Astrocyte (in vitro differentiated cells and primary cell): ENCODE measurements at regions not wholly inside any gene's neighbourhood (a gene's known extent, or its start where the extent isn't known, plus 50 kb on each side); places are given as distances from the start of the nearest gene placed in this dataset.
A peak's percentile ranks its signal among the peaks of the same experiment; 100 is the strongest.

Source experiments
- DNase-seq: peaks from one replicate; pipeline ENCODE4 v3.0.0-alpha.2; 2010; ENCODE audit warnings: low read depth
- FAIRE-seq: peaks from 2 replicates; lab custom pipeline; 2011; peaks lifted over from hg19 to GRCh38; lab: Jason Lieb, UNC
- H2AFZ ChIP-seq: 2 replicates; pipeline ENCODE4 v1.6.0; 2012; ENCODE audit warnings: low read depth, low read length, inconsistent platforms
- H3K27ac ChIP-seq: 2 replicates; pipeline ENCODE4 v1.5.1; 2011; ENCODE audit warnings: low read depth, low read length, inconsistent platforms
- H3K27me3 ChIP-seq: 2 replicates; pipeline ENCODE4 v1.6.0; 2011; ENCODE audit warnings: low read length, inconsistent platforms; ENCODE audit not compliant: insufficient read depth
- H3K36me3 ChIP-seq: 2 replicates; pipeline ENCODE4 v1.5.1; 2011; ENCODE audit warnings: low read length, inconsistent platforms; ENCODE audit not compliant: insufficient read depth
- H3K4me1 ChIP-seq: 2 replicates; pipeline ENCODE4 v1.5.1; 2011; ENCODE audit warnings: low read length, inconsistent platforms; ENCODE audit not compliant: insufficient read depth
- H3K4me2 ChIP-seq: 2 replicates; pipeline ENCODE4 v1.6.0; 2012; ENCODE audit warnings: low read length, inconsistent platforms
- H3K4me3 ChIP-seq: 2 replicates; pipeline ENCODE4 v1.5.1; 2011; ENCODE audit warnings: low read depth, mild to moderate bottlenecking, low read length, inconsistent platforms; ENCODE audit not compliant: insufficient read depth
- H3K79me2 ChIP-seq: 2 replicates; pipeline ENCODE4 v1.6.0; 2012; ENCODE audit warnings: mild to moderate bottlenecking, low read length, inconsistent platforms; ENCODE audit not compliant: insufficient read depth
- H3K9ac ChIP-seq: 2 replicates; pipeline ENCODE4 v1.6.0; 2012; ENCODE audit warnings: mild to moderate bottlenecking, low read length, inconsistent platforms
- H3K9me3 ChIP-seq: 2 replicates; pipeline ENCODE4 v1.5.1; 2012; ENCODE audit warnings: low read depth, mild to moderate bottlenecking, low read length, inconsistent platforms; ENCODE audit not compliant: insufficient read depth
- H4K20me1 ChIP-seq: 2 replicates; pipeline ENCODE4 v1.6.0; 2012; ENCODE audit warnings: low read length, inconsistent platforms; ENCODE audit not compliant: insufficient read depth
- H3K27ac Mint-ChIP-seq: one replicate; pipeline ENCODE4 v1.8.0; 2021; ENCODE audit warnings: mild to moderate bottlenecking, mixed read lengths; ENCODE audit not compliant: unreplicated experiment
- H3K27me3 Mint-ChIP-seq: one replicate; pipeline ENCODE4 v1.8.0; 2021; ENCODE audit warnings: low read depth, mixed read lengths; ENCODE audit not compliant: unreplicated experiment
- H3K36me3 Mint-ChIP-seq: one replicate; pipeline ENCODE4 v1.8.0; 2021; ENCODE audit warnings: low read depth, mixed read lengths; ENCODE audit not compliant: unreplicated experiment
- H3K4me1 Mint-ChIP-seq: one replicate; pipeline ENCODE4 v1.8.0; 2021; ENCODE audit warnings: low read depth, mixed read lengths; ENCODE audit not compliant: unreplicated experiment
- H3K4me3 Mint-ChIP-seq: one replicate; pipeline ENCODE4 v1.8.0; 2021; ENCODE audit warnings: mild to moderate bottlenecking, moderate library complexity, mixed read lengths; ENCODE audit not compliant: unreplicated experiment
- H3K9me3 Mint-ChIP-seq: one replicate; pipeline ENCODE4 v1.8.0; 2021; ENCODE audit warnings: mild to moderate bottlenecking, mixed read lengths; ENCODE audit not compliant: unreplicated experiment
- CTCF ChIP-seq: IDR thresholded peaks from 2 replicates; pipeline ENCODE4 v1.5.1; 2011; ENCODE audit warnings: low read depth, mild to moderate bottlenecking, inconsistent platforms, low read length, moderate library complexity; ENCODE audit not compliant: insufficient read depth
- EZH2 ChIP-seq: IDR thresholded peaks from 2 replicates; pipeline ENCODE4 v1.6.1; 2012; ENCODE audit warnings: mild to moderate bottlenecking, low read length, inconsistent platforms; ENCODE audit not compliant: insufficient read depth

- H3K4me2 ChIP-seq, result no peak overlapping the region
- Mint-ChIP-seq H3K27ac (no peak overlapping the region), H3K4me1 (no peaks in the 10 kb centered on the region), H3K4me3 (no peak overlapping the region), H3K36me3 (no peaks in the 10 kb centered on the region), H3K27me3 (no peaks in the 10 kb centered on the region), H3K9me3 (no peaks in the 10 kb centered on the region)
- H3K79me2 ChIP-seq, result no peaks in the 10 kb centered on the region
- DNase-seq, result peak; percentile 36
- no peaks in the 10 kb centered on the region for H3K9me3 ChIP-seq
- TF ChIP-seq EZH2 (no peak), CTCF (no peak)
- no peaks in the 10 kb centered on the region for H3K27me3 ChIP-seq
- H3K9ac ChIP-seq, result no peak overlapping the region
- no peaks in the 10 kb centered on the region for H4K20me1 ChIP-seq
- H2AFZ ChIP-seq, result no peak overlapping the region
- no peaks in the 10 kb centered on the region for H3K36me3 ChIP-seq
- H3K27ac ChIP-seq, result no peak overlapping the region
- no peaks in the 10 kb centered on the region for H3K4me1 ChIP-seq
- no peak for FAIRE-seq
- no peak overlapping the region for H3K4me3 ChIP-seq
Observed at GRCh38 chr4:13088726-13089658, 395.1 kb downstream of the RAB28 start.

GRCh38 chr4:13087041-13087440, 397.1 kb downstream of the RAB28 start:
- no peak overlapping the region for H3K4me2 ChIP-seq
- Mint-ChIP-seq H3K4me1 (no peaks in the 10 kb centered on the region), H3K27me3 (no peaks in the 10 kb centered on the region), H3K9me3 (peaks cover 9% of the 10 kb centered on the region), H3K27ac (no peak overlapping the region), H3K4me3 (no peak overlapping the region), H3K36me3 (no peaks in the 10 kb centered on the region)
- H3K9me3 ChIP-seq, result peaks cover under 1% of the 10 kb centered on the region
- H3K9ac ChIP-seq, result no peak overlapping the region
- H3K4me3 ChIP-seq, result no peak overlapping the region
- no peak overlapping the region for H2AFZ ChIP-seq
- FAIRE-seq (no peak), DNase-seq (no peak)
- H3K79me2 ChIP-seq, result no peaks in the 10 kb centered on the region
- H3K36me3 ChIP-seq, result no peaks in the 10 kb centered on the region
- no peak overlapping the region for H3K27ac ChIP-seq
- H4K20me1 ChIP-seq, result no peaks in the 10 kb centered on the region
- H3K27me3 ChIP-seq, result no peaks in the 10 kb centered on the region
- TF ChIP-seq CTCF, result no peak
- TF ChIP-seq EZH2, result no peak
- H3K4me1 ChIP-seq, result no peaks in the 10 kb centered on the region

- H3K79me2 ChIP-seq, result no peaks in the 10 kb centered on the region
- FAIRE-seq (no peak), DNase-seq (no peak)
- TF ChIP-seq CTCF (no peak), EZH2 (no peak)
- no peak overlapping the region for H3K4me3 ChIP-seq
- H4K20me1 ChIP-seq, result no peaks in the 10 kb centered on the region
- Mint-ChIP-seq H3K27ac (no peak overlapping the region), H3K4me1 (no peaks in the 10 kb centered on the region), H3K27me3 (no peaks in the 10 kb centered on the region), H3K36me3 (no peaks in the 10 kb centered on the region), H3K4me3 (no peak overlapping the region), H3K9me3 (peaks cover 9% of the 10 kb centered on the region)
- H3K4me2 ChIP-seq, result no peak overlapping the region
- H3K9me3 ChIP-seq, result peaks cover 8% of the 10 kb centered on the region
- no peak overlapping the region for H2AFZ ChIP-seq
- no peaks in the 10 kb centered on the region for H3K4me1 ChIP-seq
- H3K27me3 ChIP-seq, result no peaks in the 10 kb centered on the region
- H3K36me3 ChIP-seq, result no peaks in the 10 kb centered on the region
- no peak overlapping the region for H3K27ac ChIP-seq
- H3K9ac ChIP-seq, result no peak overlapping the region
Observed at GRCh38 chr4:13084210-13084609, 399.9 kb downstream of the RAB28 start.
